Progenitor cell of endocrine pancreas (in vitro differentiated cells): ENCODE measurements at regions not wholly inside any gene's neighbourhood (a gene's known extent, or its start where the extent isn't known, plus 50 kb on each side); places are given as distances from the start of the nearest gene placed in this dataset.

Experiments used
- DNase-seq: peaks from one replicate; pipeline ENCODE4 v3.0.0; 2021; ENCODE audit warnings: low spot score; ENCODE audit not compliant: unreplicated experiment
- H3K27ac Mint-ChIP-seq: 2 replicates; pipeline ENCODE4 v1.8.0; 2021; ENCODE audit warnings: mild to moderate bottlenecking, moderate library complexity, mixed read lengths
- H3K27me3 Mint-ChIP-seq: 2 replicates; pipeline ENCODE4 v1.8.0; 2021; ENCODE audit warnings: mixed read lengths
- H3K36me3 Mint-ChIP-seq: 2 replicates; pipeline ENCODE4 v1.8.0; 2022; ENCODE audit warnings: mixed read lengths; ENCODE audit not compliant: insufficient read depth
- H3K4me1 Mint-ChIP-seq: 2 replicates; pipeline ENCODE4 v1.8.0; 2021; ENCODE audit warnings: low read depth, mixed read lengths
- H3K4me3 Mint-ChIP-seq: 2 replicates; pipeline ENCODE4 v1.8.0; 2021; ENCODE audit warnings: low read depth, mild to moderate bottlenecking, moderate library complexity, mixed read lengths
- H3K9me3 Mint-ChIP-seq: 2 replicates; pipeline ENCODE4 v1.8.0; 2021; ENCODE audit warnings: low read depth, mixed read lengths
- CTCF ChIP-seq: fragments of 200-600 bp; sonication (generic); IDR thresholded peaks from one replicate; pipeline ENCODE4 v1.5.0; 2021; ENCODE audit warnings: antibody characterized with exemption, mild to moderate bottlenecking; ENCODE audit not compliant: unreplicated experiment

GRCh38 chr3:189458528-189458927 lies 172.7 kb upstream of the TP63 start:
- TF ChIP-seq CTCF, result no peak
- Mint-ChIP-seq H3K27ac (no peak overlapping the region), H3K9me3 (no peaks in the 10 kb centered on the region), H3K4me1 (peaks cover 3% of the 10 kb centered on the region), H3K27me3 (peaks cover 1% of the 10 kb centered on the region), H3K36me3 (no peaks in the 10 kb centered on the region), H3K4me3 (no peak overlapping the region)
- DNase-seq, result no peak

GRCh38 chr3:189459231-189459630 lies 172.0 kb upstream of the TP63 start:
- Mint-ChIP-seq H3K27ac (no peak overlapping the region), H3K36me3 (no peaks in the 10 kb centered on the region), H3K27me3 (no peaks in the 10 kb centered on the region), H3K4me3 (no peak overlapping the region), H3K4me1 (peaks cover 3% of the 10 kb centered on the region), H3K9me3 (no peaks in the 10 kb centered on the region)
- no peak for DNase-seq
- TF ChIP-seq CTCF, result no peak

GRCh38 chr3:189460511-189460910 lies 170.7 kb upstream of the TP63 start:
- Mint-ChIP-seq H3K27me3 (no peaks in the 10 kb centered on the region), H3K27ac (no peak overlapping the region), H3K4me3 (no peak overlapping the region), H3K36me3 (no peaks in the 10 kb centered on the region), H3K9me3 (no peaks in the 10 kb centered on the region), H3K4me1 (peaks cover 3% of the 10 kb centered on the region)
- TF ChIP-seq CTCF, result no peak
- no peak for DNase-seq

- no peaks in the 10 kb centered on the region for H3K27me3 Mint-ChIP-seq
- no peak overlapping the region for H3K27ac Mint-ChIP-seq
- no peaks in the 10 kb centered on the region for H3K36me3 Mint-ChIP-seq
- no peak for DNase-seq
- no peak for TF ChIP-seq CTCF
- H3K9me3 Mint-ChIP-seq, result no peaks in the 10 kb centered on the region
- H3K4me3 Mint-ChIP-seq, result no peak overlapping the region
- H3K4me1 Mint-ChIP-seq, result no peaks in the 10 kb centered on the region
Measured at GRCh38 chr3:189464799-189465198, 166.4 kb upstream of the TP63 start.

GRCh38 chr3:189466004-189466403 lies 165.2 kb upstream of the TP63 start:
- Mint-ChIP-seq H3K4me3 (no peak overlapping the region), H3K9me3 (no peaks in the 10 kb centered on the region), H3K27ac (no peak overlapping the region)

More at GRCh38 chr3:189466004-189466403, 165.2 kb upstream of the TP63 start:
- Mint-ChIP-seq H3K27me3 (no peaks in the 10 kb centered on the region), H3K36me3 (no peaks in the 10 kb centered on the region), H3K4me1 (no peaks in the 10 kb centered on the region)
- TF ChIP-seq CTCF, result no peak
- no peak for DNase-seq
